ENCODE measurements at regions not wholly inside any gene's neighbourhood (a gene's known extent, or its start where the extent isn't known, plus 50 kb on each side); places are given as distances from the start of the nearest gene placed in this dataset.
A peak's percentile ranks its signal among the peaks of the same experiment; 100 is the strongest.
"Not testable (repeated sequence)": the region's sequence is repeated elsewhere in the genome, so short reads cannot be mapped to it uniquely, and the experiment has no call there.

- TF ChIP-seq CTCF (IDR thresholded peaks at IDR 0.05; ENCODE audit: control extremely low read depth, extremely low read depth, low read depth, missing control alignments), result no peak
- no peak for DNase-seq (ENCODE audit: extremely low spot score)
- POLR2A ChIA-PET, result no interaction called here
- CTCF ChIA-PET, result interaction anchor here (1.1 to 1.6 kb wide), 7 partner anchors 8 to 64 kb away, joined by 3 to 4 read pairs (median 3); no protein-coding TSS in a partner anchor
These were observed 122.5 kb upstream of the CLNK start for GRCh38 chr4:10806953-10807645.

DNA sequence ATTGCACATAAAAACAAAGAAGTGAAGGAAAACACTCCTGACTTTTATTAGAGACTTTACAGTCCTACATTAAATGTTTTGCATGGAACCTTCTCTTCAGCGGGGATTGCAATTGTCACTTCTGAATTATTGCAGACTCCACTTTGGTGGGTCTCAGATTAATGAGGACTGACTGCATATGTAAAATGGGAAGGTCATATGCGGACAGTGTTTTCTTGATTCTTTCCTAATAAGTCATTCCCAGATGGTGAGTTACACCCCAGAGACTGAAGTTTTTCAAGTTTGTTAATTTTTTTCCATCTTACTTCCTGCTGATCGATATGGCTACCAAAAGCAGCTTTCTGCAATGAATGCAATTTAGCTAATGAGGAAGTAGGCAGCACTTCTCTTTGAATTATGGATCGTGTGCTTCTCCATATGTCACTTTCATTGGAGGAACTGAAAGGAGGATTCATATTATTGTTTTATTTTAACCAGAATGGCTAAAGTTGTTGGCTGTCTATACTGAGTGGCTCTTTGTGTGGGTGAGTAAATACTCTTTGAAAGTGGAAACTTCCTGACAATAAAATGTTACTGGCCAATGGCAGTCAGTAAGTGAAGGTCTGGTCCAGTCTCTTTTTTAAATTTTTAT is 119.3 kb upstream of the CLNK start:
- POLR2A ChIA-PET, result no interaction called here
- DNase-seq (ENCODE audit: extremely low spot score), result no peak
- CTCF ChIA-PET, result interaction anchor here (1.3 to 1.6 kb wide), 3 partner anchors 18 to 48 kb away, joined by 3 to 5 read pairs (median 3); no protein-coding TSS in a partner anchor
- no peak for TF ChIP-seq CTCF (IDR thresholded peaks at IDR 0.05; ENCODE audit: control extremely low read depth, extremely low read depth, low read depth, missing control alignments)

- TF ChIP-seq CTCF (IDR thresholded peaks at IDR 0.05; ENCODE audit: control extremely low read depth, extremely low read depth, low read depth, missing control alignments), result no peak
- ChIA-PET CTCF (interaction anchor here (1.2 kb wide), 1 partner anchor 18 kb away, joined by 3 read pairs; no protein-coding TSS in a partner anchor), POLR2A (no interaction called here)
- no peak for DNase-seq (ENCODE audit: extremely low spot score)
These were observed 102.8 kb upstream of the CLNK start for GRCh38 chr4:10787365-10787764.

DNA sequence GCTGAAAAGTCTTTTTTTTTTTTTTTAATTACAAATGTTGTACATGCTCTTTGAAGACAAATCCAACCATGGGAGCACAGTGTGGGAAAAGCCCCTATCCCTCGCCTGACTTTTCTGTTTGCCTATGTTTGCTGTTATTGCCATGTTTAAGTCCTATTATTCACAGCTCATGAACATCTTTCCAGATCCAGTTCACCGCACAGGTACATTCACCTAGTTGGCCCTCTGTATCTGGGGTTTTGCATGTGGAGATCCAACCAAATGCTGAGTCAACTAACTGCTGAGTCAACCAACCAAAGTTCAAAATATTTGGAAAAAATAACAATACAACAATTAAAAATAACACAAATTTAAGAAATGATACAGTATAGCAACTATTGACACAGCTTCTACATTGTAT is 100.1 kb upstream of the CLNK start:
- no peak for DNase-seq (ENCODE audit: extremely low spot score)
- ChIA-PET POLR2A (no interaction called here), CTCF (interaction anchor here (2.4 kb wide), 1 partner anchor 12 kb away, joined by 13 read pairs; no protein-coding TSS in a partner anchor)
- TF ChIP-seq CTCF (IDR thresholded peaks at IDR 0.05; ENCODE audit: control extremely low read depth, extremely low read depth, low read depth, missing control alignments), result no peak

GRCh38 chr4:10783351-10783750 is 98.8 kb upstream of the CLNK start:
- no peak for TF ChIP-seq CTCF (IDR thresholded peaks at IDR 0.05; ENCODE audit: control extremely low read depth, extremely low read depth, low read depth, missing control alignments)
- ChIA-PET CTCF (interaction anchor here (1.2 to 2.4 kb wide), 3 partner anchors 9 to 51 kb away, joined by 3 to 13 read pairs (median 4); no protein-coding TSS in a partner anchor), POLR2A (no interaction called here)
- DNase-seq (ENCODE audit: extremely low spot score), result no peak

DNA sequence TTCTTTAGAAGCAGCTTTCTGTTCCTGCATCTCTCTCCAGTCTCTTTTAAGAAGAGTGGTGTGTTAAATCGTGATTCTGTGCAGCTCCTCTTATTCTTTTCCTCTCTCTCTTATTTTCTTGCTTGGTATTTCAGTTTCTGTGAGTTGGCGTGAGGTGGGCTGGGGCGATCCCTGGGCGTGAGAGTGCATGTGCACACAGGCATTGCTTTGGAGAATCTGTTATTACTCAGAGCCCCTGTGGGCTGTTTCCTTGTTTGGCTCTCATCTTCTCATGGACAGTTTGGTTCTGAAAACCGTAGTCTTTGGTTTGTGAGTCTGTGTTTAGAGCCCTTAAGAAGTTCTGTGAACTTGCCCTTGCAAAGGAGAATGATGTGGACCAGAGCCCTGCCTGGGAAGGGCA is 97.2 kb upstream of the CLNK start:
- POLR2A ChIA-PET, result no interaction called here
- TF ChIP-seq CTCF (IDR thresholded peaks at IDR 0.05; ENCODE audit: control extremely low read depth, extremely low read depth, low read depth, missing control alignments), result no peak
- DNase-seq (ENCODE audit: extremely low spot score), result peak; percentile 31
- CTCF ChIA-PET, result no interaction called here

- DNase-seq (ENCODE audit: extremely low spot score); POLR2A ChIA-PET: not testable (repeated sequence)
- CTCF ChIA-PET, result interaction anchor here (0.6 kb wide), 1 partner anchor 17 kb away, joined by 3 read pairs; no protein-coding TSS in a partner anchor
These were observed 96.2 kb upstream of the CLNK start for GRCh38 chr4:10780803-10781202.

GRCh38 chr4:10775132-10775531 is 90.6 kb upstream of the CLNK start:
- CTCF ChIA-PET; DNase-seq (ENCODE audit: extremely low spot score); POLR2A ChIA-PET: not testable (repeated sequence)
